Neural crest cell (in vitro differentiated cells): ENCODE measurements at regions not wholly inside any gene's neighbourhood (a gene's known extent, or its start where the extent isn't known, plus 50 kb on each side); places are given as distances from the start of the nearest gene placed in this dataset.
A peak's percentile ranks its signal among the peaks of the same experiment; 100 is the strongest.

Experiments used
- DNase-seq: peaks from one replicate; pipeline ENCODE4 v3.0.0; 2021; ENCODE audit warnings: low read depth, mixed read lengths, low spot score
- H3K27ac Mint-ChIP-seq: one replicate; pipeline ENCODE4 v1.8.0; 2021; ENCODE audit warnings: mild to moderate bottlenecking, mixed read lengths; ENCODE audit not compliant: unreplicated experiment
- H3K27me3 Mint-ChIP-seq: 2 replicates; pipeline ENCODE4 v1.8.0; 2021; ENCODE audit warnings: low read depth, mild to moderate bottlenecking, mixed read lengths
- H3K36me3 Mint-ChIP-seq: 2 replicates; pipeline ENCODE4 v1.8.0; 2021; ENCODE audit warnings: low read depth, mild to moderate bottlenecking, mixed read lengths
- H3K4me1 Mint-ChIP-seq: 2 replicates; pipeline ENCODE4 v1.8.0; 2021; ENCODE audit warnings: mixed read lengths
- H3K4me3 Mint-ChIP-seq: one replicate; pipeline ENCODE4 v1.8.0; 2021; ENCODE audit warnings: mild to moderate bottlenecking, mixed read lengths
- H3K9me3 Mint-ChIP-seq: 2 replicates; pipeline ENCODE4 v1.8.0; 2021; ENCODE audit warnings: mixed read lengths
- CTCF ChIP-seq: fragments of 200-600 bp; sonication (generic); conservative IDR thresholded peaks from 2 replicates; pipeline ENCODE4 v1.5.0; 2021; ENCODE audit warnings: antibody characterized with exemption, mild to moderate bottlenecking

GRCh38 chr2:156009293-156009692, 323.2 kb downstream of the NR4A2 start:
- Mint-ChIP-seq H3K4me3 (no peak overlapping the region), H3K27me3 (no peaks in the 10 kb centered on the region), H3K9me3 (peaks cover 4% of the 10 kb centered on the region), H3K4me1 (peaks cover 10% of the 10 kb centered on the region), H3K36me3 (peaks cover 26% of the 10 kb centered on the region), H3K27ac (no peak overlapping the region)
- no peak for TF ChIP-seq CTCF
- DNase-seq, result no peak

- Mint-ChIP-seq H3K27ac (peak overlapping the region; percentile 19), H3K9me3 (peaks cover 4% of the 10 kb centered on the region), H3K4me3 (no peak overlapping the region), H3K36me3 (peaks cover 18% of the 10 kb centered on the region), H3K27me3 (no peaks in the 10 kb centered on the region), H3K4me1 (peaks cover 5% of the 10 kb centered on the region)
- no peak for DNase-seq
- no peak for TF ChIP-seq CTCF
Measured at GRCh38 chr2:156006721-156007618, 325.6 kb downstream of the NR4A2 start.

GRCh38 chr2:156005999-156006712, 326.4 kb downstream of the NR4A2 start:
- H3K27ac Mint-ChIP-seq, result no peak overlapping the region
- peaks cover 4% of the 10 kb centered on the region for H3K9me3 Mint-ChIP-seq
- H3K4me1 Mint-ChIP-seq, result peaks cover 5% of the 10 kb centered on the region
- H3K27me3 Mint-ChIP-seq, result no peaks in the 10 kb centered on the region
- peaks cover 13% of the 10 kb centered on the region for H3K36me3 Mint-ChIP-seq
- DNase-seq, result no peak
- TF ChIP-seq CTCF, result no peak
- H3K4me3 Mint-ChIP-seq, result no peak overlapping the region

GRCh38 chr2:156005531-156005930, 327.0 kb downstream of the NR4A2 start:
- no peaks in the 10 kb centered on the region for H3K27me3 Mint-ChIP-seq

GRCh38 chr2:156004459-156004858, 328.1 kb downstream of the NR4A2 start:
- H3K36me3 Mint-ChIP-seq, result peaks cover 3% of the 10 kb centered on the region
- peaks cover 5% of the 10 kb centered on the region for H3K4me1 Mint-ChIP-seq
- DNase-seq, result no peak
- H3K4me3 Mint-ChIP-seq, result no peak overlapping the region
- no peak for TF ChIP-seq CTCF
- no peaks in the 10 kb centered on the region for H3K27me3 Mint-ChIP-seq
- no peak overlapping the region for H3K27ac Mint-ChIP-seq
- peaks cover 3% of the 10 kb centered on the region for H3K9me3 Mint-ChIP-seq

More at GRCh38 chr2:156005531-156005930, 327.0 kb downstream of the NR4A2 start:
- H3K36me3 Mint-ChIP-seq, result peaks cover 9% of the 10 kb centered on the region
- H3K9me3 Mint-ChIP-seq, result peaks cover 4% of the 10 kb centered on the region
- H3K4me1 Mint-ChIP-seq, result peaks cover 5% of the 10 kb centered on the region
- H3K27ac Mint-ChIP-seq, result no peak overlapping the region
- DNase-seq, result no peak
- no peak for TF ChIP-seq CTCF
- no peak overlapping the region for H3K4me3 Mint-ChIP-seq
